Motor neuron (in vitro differentiated cells): ENCODE measurements at regions not wholly inside any gene's neighbourhood (a gene's known extent, or its start where the extent isn't known, plus 50 kb on each side); places are given as distances from the start of the nearest gene placed in this dataset.

Experiments used
- ATAC-seq, 8 experiments: fragments of 200-7000 bp; cut with Tn5 transposase; replicated peaks in 6 of 8; 2 replicates each; pipeline ENCODE4 v1.8.0; 2021; ENCODE audit warnings: mild to moderate bottlenecking in 8 of 8, moderate library complexity in 8 of 8
- H3K27ac ChIP-seq, 2 donors: fragments of 250-450 bp; sonication (Bioruptor Pico); 2 replicates each; pipeline ENCODE4 v1.9.0; 2021; ENCODE audit warnings: antibody characterized with exemption in 2 of 2, mild to moderate bottlenecking in 2 of 2, moderate library complexity in 1 of 2
- H3K4me1 ChIP-seq, 2 donors: fragments of 250-450 bp; sonication (Bioruptor Pico); replicated peaks in 1 of 2; 2 replicates each; pipeline ENCODE4 v1.6.1; 2021; ENCODE audit warnings: antibody characterized with exemption in 2 of 2, mild to moderate bottlenecking in 2 of 2, moderate library complexity in 1 of 2
- H3K4me3 ChIP-seq, 5 donors: fragments of 250-450 bp; sonication (Bioruptor Pico); 2 replicates each; pipeline ENCODE4 v1.9.0; 2021; ENCODE audit warnings: antibody characterized with exemption in 5 of 5, mild to moderate bottlenecking in 5 of 5, moderate library complexity in 4 of 5
- WGBS, 10 experiments: fragments of 450-650 bp; shearing (Covaris generic); methylation state at CpG; one replicate each; pipeline ENCODE4 v1.0.0; 2022; 5-methylcytosine and 5-hydroxymethylcytosine counted together
- in situ Hi-C, 9 experiments: fragments of 400-800 bp; cut with MboI; loops; one replicate each; pipeline ENCODE4 v1.15.0; 2021; ENCODE audit warnings: low sequenced_read_pairs in 9 of 9, low pct_unique_long_range_greater_than_20kb in 2 of 9; ENCODE audit not compliant: unreplicated experiment in 9 of 9

GRCh38 chr4:25533256-25533655, 122.4 kb upstream of the SLC34A2 start:
- no peak for ATAC-seq
- H3K27ac ChIP-seq = no peak overlapping the region
- in situ Hi-C loops = no loop called here
- no peak overlapping the region for H3K4me3 ChIP-seq
- 0 to 100% (median 79%) methylated on average over 1 to 3 of the region's 3 CpGs; no CpG with 5 or more reads in 1 of the 10 experiments for WGBS, 10 experiments
- peaks cover 5 to 10% of the 10 kb centered on the region in 2 donors for H3K4me1 ChIP-seq

DNA sequence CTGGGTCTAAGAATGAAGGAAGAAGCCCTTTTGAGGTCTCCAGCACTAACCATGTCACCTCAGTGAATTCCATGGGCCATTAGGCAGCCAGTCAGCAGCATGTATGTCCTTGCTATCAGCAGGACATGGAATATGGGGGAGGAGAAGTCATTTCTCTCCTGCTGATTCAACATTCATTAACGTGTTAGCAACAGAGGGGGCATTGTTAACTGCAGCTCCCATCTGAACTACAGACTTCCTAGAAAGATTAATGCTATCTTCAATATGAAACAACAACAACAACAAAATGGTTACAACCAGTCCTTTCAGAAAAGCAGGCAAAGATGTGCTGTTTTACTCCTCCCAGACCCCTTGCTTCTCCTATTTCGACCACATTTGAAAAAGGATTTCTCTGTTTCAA, 120.4 kb upstream of the SLC34A2 start:
- Histone ChIP-seq H3K4me1 (peaks cover 5 to 13% of the 10 kb centered on the region in 2 donors), H3K27ac (no peak overlapping the region), H3K4me3 (no peak overlapping the region)
- ATAC-seq = peak in 3 of 8 experiments; percentile 23 to 44 (median 43)
- in situ Hi-C loops = no loop called here
- WGBS, 10 experiments = 0 to 40% (median 6%) methylated on average over 1 to 2 of the region's 2 CpGs; no CpG with 5 or more reads in 3 of the 10 experiments

DNA sequence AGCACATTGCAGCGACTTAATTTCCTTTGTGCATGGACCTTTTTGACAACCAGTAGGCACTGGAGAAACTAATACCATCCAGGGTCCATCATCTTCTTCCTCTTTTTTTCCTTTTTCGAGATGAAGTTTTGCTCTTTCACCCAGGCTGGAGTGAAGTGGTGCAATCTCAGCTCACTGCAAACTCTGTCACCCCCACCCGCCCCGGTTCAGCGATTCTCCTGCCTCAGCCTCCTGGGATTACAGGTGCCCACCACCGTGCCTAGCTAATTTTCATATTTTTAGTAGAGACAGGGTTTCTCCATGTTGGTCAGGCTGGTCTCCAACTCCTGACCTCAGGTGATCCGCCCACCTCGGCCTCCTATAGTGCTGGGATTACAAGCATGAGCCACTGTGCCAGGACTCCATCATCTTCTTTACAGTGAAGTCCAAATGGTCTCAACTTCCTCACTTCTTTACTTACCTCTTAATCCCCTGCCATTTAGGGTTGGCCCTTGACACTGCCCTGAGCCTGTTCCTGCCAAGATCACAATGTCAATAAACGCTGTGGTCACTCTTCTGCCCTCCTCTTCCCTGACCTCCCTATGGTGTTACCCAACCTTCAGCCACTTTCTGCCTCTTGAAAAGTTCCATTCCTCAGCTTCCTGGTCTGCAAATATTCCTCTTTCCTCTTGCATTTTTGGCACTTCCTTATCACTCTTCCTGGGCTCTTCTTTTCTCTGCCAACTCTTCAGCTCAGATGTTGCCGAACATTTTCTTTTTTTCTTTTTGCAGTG, 119.8 kb upstream of the SLC34A2 start:
- no peak for ATAC-seq
- WGBS, 10 experiments = 6 to 92% (median 61%) methylated on average over 1 to 9 of the region's 10 CpGs
- Histone ChIP-seq H3K4me1 (peaks cover 5 to 13% of the 10 kb centered on the region in 2 donors), H3K27ac (no peak overlapping the region), H3K4me3 (no peak overlapping the region)
- in situ Hi-C loops = no loop called here

DNA sequence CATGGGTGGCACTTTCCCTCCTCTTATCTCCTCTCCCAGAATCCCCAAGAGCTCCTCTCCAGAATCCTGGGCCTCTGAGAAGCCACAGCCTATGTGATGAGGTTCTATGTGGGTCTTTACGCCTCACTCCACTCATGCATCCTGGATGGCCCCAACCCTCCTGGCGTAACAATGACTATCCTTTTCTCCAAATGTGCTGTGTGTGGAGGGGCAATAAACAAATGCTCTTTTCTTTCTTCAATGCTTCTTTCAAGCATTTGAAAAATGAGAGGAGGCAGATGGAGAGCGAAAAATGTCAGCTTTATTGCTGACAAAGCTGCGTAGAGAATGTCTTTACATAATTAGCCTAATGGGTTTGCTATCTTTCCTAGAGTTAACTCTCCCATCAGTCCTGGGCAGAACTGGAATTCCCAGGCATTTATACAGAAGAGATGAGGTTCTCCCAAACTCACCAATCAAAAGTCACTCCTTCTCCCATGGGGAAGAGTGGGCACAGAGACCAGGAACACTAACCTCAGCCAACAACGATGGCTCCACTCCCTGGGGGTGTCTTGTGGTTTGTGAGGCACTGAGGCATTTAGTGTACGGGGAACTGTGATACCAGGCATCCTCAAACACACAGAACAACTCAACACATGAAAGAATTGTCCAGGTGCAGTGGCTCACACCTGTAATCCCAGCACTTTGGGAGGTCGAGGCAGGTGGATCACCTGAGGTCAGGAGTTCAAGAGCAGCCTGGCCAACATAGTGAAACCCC, 118.9 kb upstream of the SLC34A2 start:
- H3K4me3 ChIP-seq = no peak overlapping the region
- H3K4me1 ChIP-seq = peaks cover 5 to 13% of the 10 kb centered on the region in 2 donors
- 19 to 47% (median 33%) methylated on average over 2 to 6 of the region's 7 CpGs; no CpG with 5 or more reads in 2 of the 10 experiments for WGBS, 10 experiments
- peak in 5 of 8 experiments; percentile 36 to 67 (median 44) for ATAC-seq
- in situ Hi-C loops = no loop called here
- no peak overlapping the region for H3K27ac ChIP-seq

GRCh38 chr4:25538430-25538829, 117.2 kb upstream of the SLC34A2 start:
- Histone ChIP-seq H3K4me3 (no peak overlapping the region), H3K27ac (no peak overlapping the region), H3K4me1 (peaks cover 5 to 13% of the 10 kb centered on the region in 2 donors)
- WGBS, 10 experiments = 50 to 100% (median 85%) methylated on average over 1 to 4 of the region's 4 CpGs; no CpG with 5 or more reads in 1 of the 10 experiments
- ATAC-seq = no peak
- in situ Hi-C loops = no loop called here

DNA sequence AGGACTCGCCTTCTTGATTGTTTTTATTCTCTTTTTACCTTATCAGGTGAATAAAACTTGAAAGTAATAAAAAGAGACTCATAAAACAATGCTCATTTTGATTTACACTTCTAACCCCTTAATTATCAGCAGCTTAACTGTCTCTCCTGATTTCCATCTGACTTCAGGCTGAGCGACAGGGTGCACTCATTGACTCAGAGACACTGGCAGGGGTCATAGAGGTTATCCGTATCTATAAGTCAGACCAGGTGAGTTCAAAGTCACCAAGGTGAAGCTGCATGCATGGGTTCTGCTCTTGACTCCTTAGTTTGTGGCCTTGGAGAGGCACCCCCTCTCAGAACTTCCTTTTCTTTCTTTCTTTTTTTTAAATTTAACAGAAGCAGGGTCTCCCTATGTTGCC, 116.4 kb upstream of the SLC34A2 start:
- Histone ChIP-seq H3K27ac (no peak overlapping the region), H3K4me1 (peaks cover 5 to 13% of the 10 kb centered on the region in 2 donors), H3K4me3 (no peak overlapping the region)
- no peak for ATAC-seq
- in situ Hi-C loops = no loop called here
- 25 to 100% (median 83%) methylated on average over 1 to 3 of the region's 3 CpGs; no CpG with 5 or more reads in 1 of the 10 experiments for WGBS, 10 experiments

DNA sequence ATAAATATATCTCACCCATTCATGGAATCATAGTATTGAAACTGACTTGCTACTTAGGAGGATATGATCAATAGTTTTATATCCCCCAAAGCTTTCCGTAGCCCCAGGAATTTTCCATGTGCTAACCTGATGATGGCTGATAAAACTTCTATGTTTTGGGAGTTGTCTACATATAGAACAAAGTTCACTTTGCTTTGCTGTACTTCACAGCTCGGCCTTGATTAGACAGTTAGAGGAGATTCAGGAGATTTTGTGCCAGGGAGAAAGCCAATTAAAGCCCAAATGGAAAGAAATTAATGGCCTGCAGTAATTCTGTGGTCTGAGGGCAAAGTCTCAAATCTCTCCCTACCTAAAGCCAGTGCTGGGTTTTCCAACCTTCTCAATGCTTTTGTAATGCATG, 114.9 kb upstream of the SLC34A2 start:
- H3K4me3 ChIP-seq = no peak overlapping the region
- 0 to 100% (median 58%) methylated on average over 1 to 2 of the region's 2 CpGs; no CpG with 5 or more reads in 2 of the 10 experiments for WGBS, 10 experiments
- no peak overlapping the region for H3K27ac ChIP-seq
- peaks cover 0 to 7% of the 10 kb centered on the region in 2 donors for H3K4me1 ChIP-seq
- no peak for ATAC-seq
- in situ Hi-C loops = no loop called here

GRCh38 chr4:25547343-25547742, 108.3 kb upstream of the SLC34A2 start:
- ATAC-seq = no peak

DNA sequence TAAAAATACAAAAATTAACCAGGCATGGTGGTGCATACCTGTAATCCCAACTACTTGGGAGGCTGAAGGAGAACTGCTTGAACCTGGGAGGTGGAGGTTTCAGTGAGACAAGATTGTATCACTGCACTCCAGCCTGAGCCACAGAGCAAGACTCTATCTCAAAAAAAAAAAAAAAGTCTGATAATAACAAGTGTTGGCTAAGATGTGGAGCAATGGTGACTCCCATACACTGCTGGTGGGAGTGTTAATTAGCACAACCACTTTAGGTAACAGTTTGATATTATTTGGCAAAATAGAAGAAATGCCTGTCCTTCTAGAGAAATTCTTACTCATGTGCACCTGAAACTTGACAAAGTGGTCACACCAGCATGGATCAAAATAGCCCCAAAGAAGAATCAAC, 106.2 kb upstream of the SLC34A2 start:
- in situ Hi-C loops = no loop called here
- H3K4me1 ChIP-seq = no peaks in the 10 kb centered on the region
- H3K4me3 ChIP-seq = no peak overlapping the region
- no peak for ATAC-seq
- H3K27ac ChIP-seq = no peak overlapping the region

More at GRCh38 chr4:25547343-25547742, 108.3 kb upstream of the SLC34A2 start:
- in situ Hi-C loops = no loop called here
- WGBS, 10 experiments = 27 to 100% (median 83%) methylated on average over 1 to 5 of the region's 5 CpGs
- Histone ChIP-seq H3K27ac (no peak overlapping the region), H3K4me1 (no peaks in the 10 kb centered on the region), H3K4me3 (no peak overlapping the region)

- 9 to 98% (median 87%) methylated on average over 2 to 5 of the region's 5 CpGs for WGBS, 10 experiments
- Histone ChIP-seq H3K4me3 (no peak overlapping the region), H3K4me1 (no peaks in the 10 kb centered on the region), H3K27ac (no peak overlapping the region)
- no peak for ATAC-seq
- in situ Hi-C loops = no loop called here
Observed at GRCh38 chr4:25550376-25551030, 105.1 kb upstream of the SLC34A2 start.

DNA sequence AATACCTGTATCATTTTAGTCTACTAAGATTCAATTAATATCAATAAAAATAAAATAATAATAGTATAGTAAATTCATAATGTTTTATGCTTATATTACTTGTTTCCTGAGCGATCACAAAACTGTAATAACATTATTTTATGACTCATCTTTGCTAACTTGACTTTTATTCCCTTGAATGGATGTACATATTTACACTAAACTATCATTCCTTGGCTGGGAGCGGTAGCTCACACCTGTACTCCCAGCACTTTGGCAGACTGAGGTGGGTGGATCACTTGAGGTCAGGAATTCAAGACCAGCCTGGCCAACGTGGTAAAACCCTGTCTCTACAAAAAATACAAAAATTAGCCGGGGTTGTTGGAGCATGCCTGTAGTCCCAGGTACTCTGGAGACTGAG, 104.0 kb upstream of the SLC34A2 start:
- no peak for ATAC-seq

DNA sequence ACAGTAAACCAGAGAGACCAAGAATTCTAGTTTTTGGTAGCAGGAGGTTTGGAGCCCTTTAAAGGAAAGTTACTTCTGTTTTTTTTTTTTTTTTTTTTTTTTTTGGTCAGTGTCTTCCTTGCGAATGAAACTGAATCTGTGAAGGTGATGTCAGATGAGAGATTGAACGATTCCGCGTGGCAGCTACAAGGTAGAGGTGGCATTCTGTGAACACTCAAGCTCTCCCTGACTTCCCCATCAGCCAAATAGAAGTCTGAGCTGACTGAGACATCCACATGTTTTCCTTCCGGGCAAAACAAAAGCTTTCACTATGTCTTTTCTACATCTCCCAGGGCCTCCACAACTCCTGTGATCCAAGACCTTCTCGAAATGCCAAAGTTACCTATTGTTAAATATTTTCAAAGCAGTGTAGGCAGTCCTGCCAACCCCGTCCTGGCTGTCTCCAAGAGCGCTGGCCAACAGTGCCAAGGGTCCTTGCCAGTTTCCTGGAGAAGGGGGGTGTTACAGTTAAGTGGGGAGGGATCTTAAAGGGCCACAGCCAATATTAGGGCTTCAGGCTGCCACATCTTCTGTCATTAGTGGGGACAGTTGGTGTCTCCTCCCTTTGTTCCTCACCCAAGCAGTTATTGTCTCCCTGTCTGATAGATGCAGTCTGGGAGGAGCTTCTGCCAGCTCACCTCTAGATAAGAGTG, 102.9 kb upstream of the SLC34A2 start:
- Histone ChIP-seq H3K27ac (no peak overlapping the region), H3K4me3 (no peak overlapping the region), H3K4me1 (no peaks in the 10 kb centered on the region)
- 7 to 100% (median 67%) methylated on average over 1 to 7 of the region's 8 CpGs; no CpG with 5 or more reads in 2 of the 10 experiments for WGBS, 10 experiments
- ATAC-seq = peak in 1 of 8 experiments; percentile 14
- in situ Hi-C loops = no loop called here

More for the DNA sequence above, 104.0 kb upstream of the SLC34A2 start:
- Histone ChIP-seq H3K27ac (no peak overlapping the region), H3K4me1 (no peaks in the 10 kb centered on the region), H3K4me3 (no peak overlapping the region)
- WGBS, 10 experiments = 17 to 100% (median 74%) methylated on average over 1 to 4 of the region's 4 CpGs; no CpG with 5 or more reads in 2 of the 10 experiments
- in situ Hi-C loops = no loop called here
